Neural progenitor cell (in vitro differentiated cells): ENCODE measurements at regions not wholly inside any gene's neighbourhood (a gene's known extent, or its start where the extent isn't known, plus 50 kb on each side); places are given as distances from the start of the nearest gene placed in this dataset.

Experiments used
- DNase-seq: peaks from one replicate; pipeline ENCODE4 v3.0.0-alpha.2; 2016; ENCODE audit warnings: low spot score
- H2AFZ ChIP-seq: fragments of 200-600 bp; sonication (generic); replicated peaks from 2 replicates; pipeline ENCODE4 v1.6.1; 2016; ENCODE audit warnings: antibody characterized with exemption
- H3F3A ChIP-seq: fragments of 200-600 bp; sonication (generic); 2 replicates; pipeline ENCODE4 v1.6.1; 2016; ENCODE audit warnings: antibody characterized with exemption, low read depth
- H3K27ac ChIP-seq: fragments of 200-600 bp; sonication (generic); 2 replicates; pipeline ENCODE4 v1.5.1; 2016; ENCODE audit warnings: mild to moderate bottlenecking
- H3K27me3 ChIP-seq: fragments of 200-600 bp; sonication (generic); 2 replicates; pipeline ENCODE4 v1.6.1; 2016; ENCODE audit warnings: mild to moderate bottlenecking, moderate library complexity
- H3K36me3 ChIP-seq: fragments of 200-600 bp; sonication (generic); 2 replicates; pipeline ENCODE4 v1.5.1; 2016
- H3K4me1 ChIP-seq: fragments of 200-600 bp; sonication (generic); 2 replicates; pipeline ENCODE4 v1.6.1; 2016; ENCODE audit warnings: mixed run types
- H3K4me2 ChIP-seq: fragments of 200-600 bp; sonication (generic); 2 replicates; pipeline ENCODE4 v1.6.1; 2016
- H3K4me3 ChIP-seq: fragments of 200-600 bp; sonication (generic); 2 replicates; pipeline ENCODE4 v1.5.1; 2016
- H3K79me2 ChIP-seq: fragments of 200-600 bp; sonication (generic); 2 replicates; pipeline ENCODE4 v1.6.1; 2016; ENCODE audit warnings: low read depth
- H3K9ac ChIP-seq: fragments of 200-600 bp; sonication (generic); 2 replicates; pipeline ENCODE4 v1.6.1; 2016
- H3K9me3 ChIP-seq: fragments of 200-600 bp; sonication (generic); 2 replicates; pipeline ENCODE4 v1.5.1; 2016; ENCODE audit warnings: low read depth
- H4K20me1 ChIP-seq: fragments of 200-600 bp; sonication (generic); 2 replicates; pipeline ENCODE4 v1.6.1; 2016; ENCODE audit warnings: low read depth
- H3K27ac Mint-ChIP-seq: 3 replicates; pipeline ENCODE4 v1.8.0; 2021; ENCODE audit warnings: mixed read lengths
- H3K27me3 Mint-ChIP-seq: 2 replicates; pipeline ENCODE4 v1.8.0; 2022; ENCODE audit warnings: low read depth, mild to moderate bottlenecking, inconsistent platforms, moderate library complexity, mixed read lengths; ENCODE audit not compliant: insufficient read depth
- H3K36me3 Mint-ChIP-seq: 3 replicates; pipeline ENCODE4 v1.8.0; 2021; ENCODE audit warnings: mixed read lengths
- H3K4me1 Mint-ChIP-seq: 3 replicates; pipeline ENCODE4 v1.8.0; 2021; ENCODE audit warnings: mixed read lengths
- H3K4me3 Mint-ChIP-seq: 3 replicates; pipeline ENCODE4 v1.8.0; 2021; ENCODE audit warnings: mild to moderate bottlenecking, moderate library complexity, mixed read lengths
- H3K9me3 Mint-ChIP-seq: 3 replicates; pipeline ENCODE4 v1.8.0; 2020; ENCODE audit warnings: mixed read lengths
- EZH2 ChIP-seq: fragments of 200-600 bp; sonication (generic); IDR thresholded peaks from 2 replicates; pipeline ENCODE4 v1.6.1; 2017; ENCODE audit warnings: antibody characterized with exemption, mild to moderate bottlenecking, moderate library complexity
- EZH2phosphoT487 ChIP-seq: fragments of 200-600 bp; sonication (generic); IDR thresholded peaks from 2 replicates; pipeline ENCODE4 v1.6.1; 2017; ENCODE audit warnings: antibody characterized with exemption
- TF ChIP-seq, protein P1 (sequence below): fragments of 200-600 bp; sonication (generic); IDR thresholded peaks from 2 replicates; pipeline ENCODE4 v1.5.1; 2017; ENCODE audit warnings: antibody characterized with exemption, mild to moderate bottlenecking

DNA sequence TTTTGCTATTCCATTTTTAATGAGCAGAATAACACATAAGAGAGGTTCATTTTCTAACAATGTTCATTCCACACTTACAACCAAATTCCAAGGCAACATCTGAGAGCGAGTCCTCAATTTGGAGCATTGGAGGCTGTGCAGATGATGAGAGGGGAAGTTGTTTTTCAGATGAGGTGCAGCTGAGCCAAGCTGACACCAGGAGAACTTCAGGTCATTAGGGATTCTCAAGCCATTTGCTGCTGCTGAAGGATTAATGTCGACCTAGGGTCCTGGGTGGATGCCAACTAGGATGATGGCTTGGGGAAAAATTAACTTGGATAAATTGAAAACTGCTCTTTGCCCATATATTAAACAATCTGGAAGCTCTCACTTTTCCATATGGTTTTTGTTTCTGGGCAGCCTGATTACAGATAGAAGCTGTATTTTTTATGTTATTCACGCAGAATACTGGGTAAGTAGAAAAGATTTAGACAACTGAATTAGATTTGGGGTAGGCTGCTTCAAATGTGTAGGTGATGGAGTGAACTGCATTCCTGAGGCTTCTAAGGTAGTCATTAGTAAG, 206.4 kb upstream of the SLC39A10 start:
- Histone ChIP-seq H2AFZ (no peak overlapping the region), H4K20me1 (no peaks in the 10 kb centered on the region), H3K9me3 (no peaks in the 10 kb centered on the region), H3K36me3 (no peaks in the 10 kb centered on the region), H3K27ac (no peak overlapping the region), H3K4me3 (no peak overlapping the region), H3K79me2 (no peaks in the 10 kb centered on the region), H3K4me2 (no peak overlapping the region), H3K27me3 (no peaks in the 10 kb centered on the region), H3K9ac (no peak overlapping the region), H3K4me1 (no peaks in the 10 kb centered on the region), H3F3A (no peaks in the 10 kb centered on the region)
- no peak for DNase-seq
- no peak overlapping the region for H3K27ac Mint-ChIP-seq
- no peaks in the 10 kb centered on the region for H3K9me3 Mint-ChIP-seq
- H3K4me1 Mint-ChIP-seq: no peaks in the 10 kb centered on the region
- no peaks in the 10 kb centered on the region for H3K36me3 Mint-ChIP-seq
- H3K27me3 Mint-ChIP-seq: no peaks in the 10 kb centered on the region
- TF ChIP-seq, protein P1, sequence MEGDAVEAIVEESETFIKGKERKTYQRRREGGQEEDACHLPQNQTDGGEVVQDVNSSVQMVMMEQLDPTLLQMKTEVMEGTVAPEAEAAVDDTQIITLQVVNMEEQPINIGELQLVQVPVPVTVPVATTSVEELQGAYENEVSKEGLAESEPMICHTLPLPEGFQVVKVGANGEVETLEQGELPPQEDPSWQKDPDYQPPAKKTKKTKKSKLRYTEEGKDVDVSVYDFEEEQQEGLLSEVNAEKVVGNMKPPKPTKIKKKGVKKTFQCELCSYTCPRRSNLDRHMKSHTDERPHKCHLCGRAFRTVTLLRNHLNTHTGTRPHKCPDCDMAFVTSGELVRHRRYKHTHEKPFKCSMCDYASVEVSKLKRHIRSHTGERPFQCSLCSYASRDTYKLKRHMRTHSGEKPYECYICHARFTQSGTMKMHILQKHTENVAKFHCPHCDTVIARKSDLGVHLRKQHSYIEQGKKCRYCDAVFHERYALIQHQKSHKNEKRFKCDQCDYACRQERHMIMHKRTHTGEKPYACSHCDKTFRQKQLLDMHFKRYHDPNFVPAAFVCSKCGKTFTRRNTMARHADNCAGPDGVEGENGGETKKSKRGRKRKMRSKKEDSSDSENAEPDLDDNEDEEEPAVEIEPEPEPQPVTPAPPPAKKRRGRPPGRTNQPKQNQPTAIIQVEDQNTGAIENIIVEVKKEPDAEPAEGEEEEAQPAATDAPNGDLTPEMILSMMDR: no peak
- TF ChIP-seq EZH2: no peak
- TF ChIP-seq EZH2phosphoT487: no peak
- H3K4me3 Mint-ChIP-seq: no peak overlapping the region

DNA sequence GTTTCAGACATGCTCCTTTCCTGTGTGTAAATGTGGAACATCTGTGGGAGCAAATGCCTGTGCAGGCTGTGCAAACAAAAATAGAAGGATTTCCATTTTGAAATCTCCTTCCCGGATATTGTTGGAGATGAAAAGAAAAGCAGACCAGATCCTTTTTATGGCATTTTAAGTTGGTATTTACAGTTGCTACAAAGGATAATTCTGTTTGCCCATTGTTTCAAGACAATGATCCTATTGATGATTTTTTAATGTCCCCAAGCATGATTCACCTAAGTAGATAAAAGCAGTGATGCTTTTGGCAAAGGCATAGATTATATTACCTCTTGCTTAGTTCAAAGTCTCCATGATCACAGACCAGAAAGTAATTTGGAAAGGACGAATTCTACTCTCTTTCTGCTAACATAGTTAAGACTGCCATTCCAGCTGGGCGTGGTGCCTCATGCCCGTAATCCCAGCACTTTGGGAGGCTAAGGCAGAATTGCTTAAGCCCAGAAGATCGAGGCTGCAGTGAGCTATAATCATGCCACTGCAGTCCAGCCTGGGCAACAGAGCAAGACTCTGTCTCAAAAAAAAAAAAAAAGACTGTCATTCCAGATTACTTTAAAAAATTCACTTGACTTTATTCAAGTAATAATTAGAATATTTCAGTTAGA, 209.6 kb upstream of the SLC39A10 start:
- no peaks in the 10 kb centered on the region for H3K27me3 Mint-ChIP-seq
- no peaks in the 10 kb centered on the region for H3K79me2 ChIP-seq
- H2AFZ ChIP-seq: no peak overlapping the region
- H3K27me3 ChIP-seq: no peaks in the 10 kb centered on the region
- H3K4me3 Mint-ChIP-seq: no peak overlapping the region
- H3K36me3 ChIP-seq: no peaks in the 10 kb centered on the region
- no peaks in the 10 kb centered on the region for H3K4me1 ChIP-seq
- H3K4me1 Mint-ChIP-seq: no peaks in the 10 kb centered on the region
- no peak overlapping the region for H3K4me2 ChIP-seq
- H3K9ac ChIP-seq: no peak overlapping the region
- no peak overlapping the region for H3K4me3 ChIP-seq
- H4K20me1 ChIP-seq: no peaks in the 10 kb centered on the region
- no peak overlapping the region for H3K27ac Mint-ChIP-seq
- H3K9me3 ChIP-seq: no peaks in the 10 kb centered on the region
- DNase-seq: no peak
- H3K36me3 Mint-ChIP-seq: no peaks in the 10 kb centered on the region
- H3K27ac ChIP-seq: no peak overlapping the region
- H3K9me3 Mint-ChIP-seq: no peaks in the 10 kb centered on the region
- TF ChIP-seq, protein P1: no peak
- TF ChIP-seq EZH2: no peak
- TF ChIP-seq EZH2phosphoT487: no peak
- H3F3A ChIP-seq: no peaks in the 10 kb centered on the region

DNA sequence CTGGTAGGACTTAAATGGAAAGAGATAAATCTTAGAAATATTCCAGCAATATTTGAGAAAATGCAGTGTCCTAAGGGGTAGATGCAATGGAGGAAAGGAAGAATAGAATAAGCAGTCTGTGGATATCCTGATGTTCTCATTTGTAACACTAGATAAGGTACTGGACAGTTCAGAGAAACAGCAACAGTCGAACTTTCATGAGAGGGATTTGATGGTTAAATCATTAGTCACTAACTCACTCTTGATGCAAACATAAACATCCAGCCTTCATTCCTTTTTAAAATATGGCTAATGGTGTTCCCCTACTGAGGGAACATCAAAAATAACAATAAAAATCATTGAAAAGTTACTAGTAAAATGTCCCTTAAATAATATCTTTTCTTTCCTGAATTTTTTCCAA, 211.4 kb upstream of the SLC39A10 start:
- H3K4me1 ChIP-seq: no peaks in the 10 kb centered on the region

DNA sequence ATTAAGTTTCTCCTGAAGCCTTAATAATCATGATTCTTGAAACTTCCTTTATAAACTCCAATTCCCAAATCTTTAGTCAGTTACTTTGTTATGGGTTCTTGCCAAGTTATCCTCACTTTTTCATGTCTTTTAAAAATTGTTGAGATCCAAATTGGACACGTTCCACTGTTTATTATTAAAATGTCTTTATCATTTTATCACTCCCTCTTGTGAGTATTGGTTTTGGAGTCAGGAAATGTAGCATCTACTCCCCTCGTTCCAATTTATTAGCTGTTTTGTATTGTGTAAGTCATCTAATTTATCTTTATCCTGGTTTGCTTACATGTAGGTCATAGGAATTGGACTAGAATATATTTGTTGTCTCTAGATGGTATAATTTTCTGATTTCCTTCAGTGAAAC, 213.1 kb upstream of the SLC39A10 start:
- Histone ChIP-seq H3K79me2 (no peaks in the 10 kb centered on the region), H3K27ac (no peak overlapping the region), H3F3A (no peaks in the 10 kb centered on the region), H3K4me1 (no peaks in the 10 kb centered on the region), H3K36me3 (no peaks in the 10 kb centered on the region), H3K9me3 (no peaks in the 10 kb centered on the region), H3K4me2 (no peak overlapping the region), H3K27me3 (no peaks in the 10 kb centered on the region), H4K20me1 (no peaks in the 10 kb centered on the region), H2AFZ (no peak overlapping the region), H3K4me3 (no peak overlapping the region), H3K9ac (no peak overlapping the region)
- Mint-ChIP-seq H3K27ac (no peak overlapping the region), H3K4me3 (no peak overlapping the region), H3K4me1 (no peaks in the 10 kb centered on the region), H3K36me3 (no peaks in the 10 kb centered on the region), H3K27me3 (peaks cover 3% of the 10 kb centered on the region), H3K9me3 (peaks cover 10% of the 10 kb centered on the region)
- TF ChIP-seq EZH2phosphoT487 (no peak), EZH2 (no peak)
- TF ChIP-seq, protein P1: no peak
- no peak for DNase-seq

More for the DNA sequence above, 211.4 kb upstream of the SLC39A10 start:
- Mint-ChIP-seq H3K27ac (no peak overlapping the region), H3K27me3 (peaks cover 3% of the 10 kb centered on the region), H3K4me3 (no peak overlapping the region), H3K9me3 (peaks cover 10% of the 10 kb centered on the region), H3K36me3 (no peaks in the 10 kb centered on the region), H3K4me1 (no peaks in the 10 kb centered on the region)
- TF ChIP-seq EZH2phosphoT487 (no peak), EZH2 (no peak)
- no peaks in the 10 kb centered on the region for H3K36me3 ChIP-seq
- H3K27ac ChIP-seq: no peak overlapping the region
- H3K27me3 ChIP-seq: no peaks in the 10 kb centered on the region
- no peaks in the 10 kb centered on the region for H3F3A ChIP-seq
- H3K9ac ChIP-seq: no peak overlapping the region
- H3K79me2 ChIP-seq: no peaks in the 10 kb centered on the region
- no peaks in the 10 kb centered on the region for H4K20me1 ChIP-seq
- no peak overlapping the region for H3K4me3 ChIP-seq
- no peak overlapping the region for H3K4me2 ChIP-seq
- H2AFZ ChIP-seq: no peak overlapping the region
- no peak for DNase-seq
- no peaks in the 10 kb centered on the region for H3K9me3 ChIP-seq
